ENCODE measurements at regions not wholly inside any gene's neighbourhood (a gene's known extent, or its start where the extent isn't known, plus 50 kb on each side); places are given as distances from the start of the nearest gene placed in this dataset.

DNA sequence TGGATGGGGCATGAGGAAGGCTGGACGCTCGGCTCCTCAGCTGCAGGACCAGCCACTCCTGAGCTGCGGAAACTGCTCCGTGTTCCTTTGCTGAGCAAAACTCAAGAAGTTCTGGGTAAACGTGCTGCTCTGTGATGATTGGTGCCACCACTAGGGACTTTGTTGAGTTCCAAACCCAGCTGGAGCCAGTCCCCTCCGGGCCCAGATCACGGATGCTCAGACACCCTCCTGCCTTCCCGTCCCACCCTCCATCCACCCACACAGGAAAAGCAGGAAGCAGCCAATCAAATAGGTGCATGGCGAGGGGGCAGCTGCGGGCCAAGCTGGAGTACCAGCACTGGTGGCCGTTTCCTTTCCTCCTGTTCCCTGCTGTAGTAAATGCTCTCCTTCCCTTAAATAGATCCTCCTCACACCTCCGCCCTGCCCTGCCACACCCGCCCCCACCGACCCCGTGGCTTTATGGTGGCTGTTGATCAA, 68.0 kb downstream of the ADRA2C start:
- no peak for TF ChIP-seq ZFX (IDR thresholded peaks at IDR 0.05; ENCODE audit: borderline replicate concordance)
- no peak for TF ChIP-seq CTCF (IDR thresholded peaks at IDR 0.05)
- no peak overlapping the region for H3K27ac ChIP-seq

DNA sequence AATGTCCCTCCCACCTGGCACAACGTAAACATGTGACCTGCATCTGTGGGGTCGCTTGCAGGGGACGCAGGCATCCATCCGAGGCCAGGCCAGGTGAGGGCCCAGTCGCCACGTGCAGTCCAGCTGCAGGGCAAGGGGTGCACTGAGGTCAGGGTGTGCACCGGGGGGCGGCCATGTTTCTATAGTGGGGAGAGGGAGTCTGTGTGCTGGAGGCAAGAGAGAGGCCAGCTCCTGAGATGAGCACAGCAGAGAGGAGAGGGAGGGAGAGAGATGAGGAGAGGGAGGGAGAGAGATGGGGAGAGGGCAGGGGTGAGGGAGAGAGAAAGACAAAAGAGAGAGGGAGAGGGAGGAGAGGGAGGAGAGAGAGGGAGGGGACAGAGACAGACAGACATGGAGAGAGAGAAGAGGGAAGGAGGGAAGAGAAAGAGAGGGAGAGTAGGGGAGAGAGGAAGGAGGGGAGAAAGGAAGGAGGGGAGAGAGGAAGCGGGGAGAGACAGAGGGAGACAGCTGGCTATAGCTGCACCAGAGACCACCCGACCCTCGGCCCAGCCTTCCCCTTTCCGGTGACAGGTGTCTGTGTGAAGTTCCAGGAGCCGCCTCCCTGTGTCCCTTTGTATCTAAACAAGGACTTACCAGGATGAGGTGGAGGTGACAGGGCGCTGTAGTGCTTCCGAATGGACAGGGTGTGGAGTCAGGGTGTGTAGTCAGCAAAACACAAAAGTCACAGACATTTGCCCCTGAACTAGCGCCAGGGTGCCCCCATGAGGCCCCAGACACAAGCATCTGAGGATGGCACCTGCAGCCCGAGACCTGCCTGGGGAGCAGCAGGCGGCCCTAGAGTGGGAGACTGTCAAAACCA, 68.7 kb downstream of the ADRA2C start:
- TF ChIP-seq ZFX (IDR thresholded peaks at IDR 0.05; ENCODE audit: borderline replicate concordance) (no peak), CTCF (IDR thresholded peaks at IDR 0.05) (no peak)

DNA sequence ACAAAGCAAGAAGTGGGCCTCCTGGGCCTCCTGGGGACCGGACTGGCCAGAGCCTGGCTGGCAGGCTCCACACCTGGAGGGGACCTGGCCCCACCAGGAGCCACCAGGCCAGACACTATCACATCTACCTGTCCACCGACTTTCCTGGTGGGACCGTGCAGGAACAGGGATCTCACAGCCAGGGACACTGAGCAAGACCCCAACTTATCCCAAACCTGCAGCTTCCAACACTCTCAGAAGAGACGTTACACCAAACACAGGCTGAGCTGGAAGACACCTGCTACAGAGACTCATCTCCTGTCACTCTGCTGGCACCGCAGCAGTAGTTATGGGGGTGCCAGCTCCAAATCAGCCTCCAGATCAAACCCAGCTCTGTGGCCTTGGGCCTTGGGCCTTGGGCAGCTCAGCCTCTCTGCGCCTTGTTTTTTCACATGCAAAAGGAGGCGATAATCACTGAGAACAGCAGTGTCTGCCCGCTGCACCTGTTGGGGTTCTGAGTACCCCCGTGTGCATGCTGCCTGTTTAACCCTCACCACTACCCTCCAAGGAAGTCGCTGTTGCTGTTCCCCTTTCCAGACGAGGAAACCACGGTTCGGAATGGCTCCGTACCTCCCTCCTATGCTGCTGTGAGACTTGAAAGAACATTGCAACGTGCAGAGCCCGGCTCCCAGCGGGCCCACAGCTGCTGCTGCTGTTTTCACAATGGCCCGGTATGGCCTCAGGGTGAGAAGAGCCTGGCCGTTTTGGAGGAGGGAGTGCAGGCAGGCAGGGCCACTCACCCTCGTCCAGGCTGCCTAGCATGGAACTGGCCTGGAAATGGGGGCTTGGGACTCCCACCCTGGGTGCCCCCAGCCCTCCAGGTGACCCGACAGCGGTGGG, 69.6 kb downstream of the ADRA2C start:
- no peak overlapping the region for H3K27ac ChIP-seq
- no peak for TF ChIP-seq ZFX (IDR thresholded peaks at IDR 0.05; ENCODE audit: borderline replicate concordance)
- TF ChIP-seq CTCF (IDR thresholded peaks at IDR 0.05) = no peak

More for the DNA sequence above, 68.7 kb downstream of the ADRA2C start:
- H3K27ac ChIP-seq = no peak overlapping the region

- no peak overlapping the region for H3K27ac ChIP-seq
- no peak for TF ChIP-seq CTCF (IDR thresholded peaks at IDR 0.05)
- no peak for TF ChIP-seq ZFX (IDR thresholded peaks at IDR 0.05; ENCODE audit: borderline replicate concordance)
Measured at GRCh38 chr4:3836406-3836755, 70.2 kb downstream of the ADRA2C start.

- no peak overlapping the region for H3K27ac ChIP-seq
- TF ChIP-seq CTCF (IDR thresholded peaks at IDR 0.05) = no peak
- TF ChIP-seq ZFX (IDR thresholded peaks at IDR 0.05; ENCODE audit: borderline replicate concordance) = no peak
Measured at GRCh38 chr4:3836756-3837601, 70.8 kb downstream of the ADRA2C start.

DNA sequence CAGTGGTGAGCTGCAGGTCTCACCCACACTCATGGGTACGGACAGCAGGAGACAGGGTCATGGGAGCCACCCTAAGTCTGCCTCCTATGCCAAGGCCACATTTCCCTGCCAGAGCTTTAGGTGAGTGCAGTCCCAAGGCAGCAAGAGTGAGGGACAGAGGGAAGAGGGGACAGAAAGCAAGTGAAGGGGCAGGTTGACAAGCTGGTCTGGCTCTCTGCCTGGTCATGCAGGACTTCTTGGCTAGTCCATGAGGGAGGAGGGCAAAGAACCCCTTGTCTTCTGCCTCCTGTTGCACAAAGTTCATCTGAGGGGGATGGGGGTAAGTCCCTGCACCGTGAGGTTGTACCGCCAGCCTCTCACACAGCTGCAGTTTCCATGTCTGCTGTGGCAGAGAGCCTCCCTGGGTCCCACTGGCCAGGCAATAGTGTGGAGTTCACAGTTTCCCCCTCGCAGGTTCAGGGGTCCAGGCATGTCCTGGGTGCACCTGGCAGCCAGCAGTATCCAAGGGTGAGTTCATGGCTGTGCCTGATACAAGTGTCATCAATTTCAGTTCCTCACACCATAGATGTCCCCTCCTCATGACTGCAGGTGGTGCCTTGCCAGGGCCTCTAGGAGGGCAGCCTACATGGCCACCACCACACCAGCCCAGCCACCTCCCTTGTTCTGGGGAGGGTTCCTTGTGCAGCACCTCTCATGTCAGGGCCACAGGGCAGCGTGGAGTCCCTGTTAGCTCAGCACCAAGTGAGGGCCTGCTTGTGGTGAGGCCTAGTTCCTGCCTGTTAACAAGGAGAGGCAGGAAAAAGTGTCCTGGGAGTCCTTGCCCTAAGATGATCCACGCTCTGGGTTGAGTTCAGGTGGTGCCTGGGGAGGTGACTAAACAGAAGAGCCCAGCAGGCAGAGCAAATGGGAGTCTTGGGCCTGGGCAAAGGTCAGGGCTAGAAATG, 72.5 kb downstream of the ADRA2C start:
- no peak for TF ChIP-seq CTCF (IDR thresholded peaks at IDR 0.05)
- TF ChIP-seq ZFX (IDR thresholded peaks at IDR 0.05; ENCODE audit: borderline replicate concordance) = no peak
- no peak overlapping the region for H3K27ac ChIP-seq

Data from 22Rv1 (cell line).